ENCODE measurements at regions not wholly inside any gene's neighbourhood (a gene's known extent, or its start where the extent isn't known, plus 50 kb on each side); places are given as distances from the start of the nearest gene placed in this dataset.

DNA sequence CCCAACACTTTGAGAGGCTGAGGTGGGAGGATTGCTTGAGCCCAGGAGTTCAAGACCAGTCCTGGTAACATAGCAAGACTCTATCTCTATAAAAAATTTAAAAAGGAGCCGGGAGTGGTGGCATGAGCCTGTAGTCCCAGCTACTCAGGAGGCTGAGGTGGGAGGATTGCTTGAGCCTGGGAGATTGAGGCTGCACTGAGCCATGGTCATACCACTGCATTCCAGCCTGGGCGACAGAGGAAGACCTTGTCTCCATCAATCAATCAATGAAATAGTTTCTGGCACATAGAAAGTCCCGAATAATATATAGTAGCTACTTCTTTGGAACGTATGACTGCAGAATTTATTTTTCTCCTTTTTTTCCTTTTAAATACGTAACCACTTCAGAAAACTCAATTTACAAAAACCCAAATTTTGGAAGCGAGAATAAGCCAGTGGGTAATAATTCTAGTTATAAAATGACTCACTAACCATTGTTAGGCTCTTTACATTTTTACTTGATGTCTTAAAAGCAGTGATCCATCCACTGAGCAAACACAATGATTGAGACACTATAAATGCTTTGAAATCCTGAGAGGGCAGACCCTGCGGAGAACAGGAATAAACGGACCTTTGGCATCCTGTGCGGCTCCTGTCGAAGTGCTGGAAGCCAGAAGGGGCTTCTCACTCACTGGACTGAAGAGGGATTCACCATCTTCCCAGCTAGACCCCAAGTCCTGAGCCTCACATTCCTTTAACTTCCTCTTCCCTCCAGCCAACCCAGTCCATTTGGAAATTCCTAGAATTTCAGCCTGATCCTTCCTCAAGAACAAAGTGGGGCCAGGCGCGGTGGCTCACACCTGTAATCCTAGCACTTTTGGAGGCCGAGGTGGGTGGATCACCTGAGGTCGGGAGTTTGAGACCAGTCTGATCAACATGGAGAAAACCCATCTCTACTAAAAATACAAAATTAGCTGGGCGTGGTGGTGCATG is 68.4 kb upstream of the MFGE8 start:
- TF ChIP-seq, protein P1, sequence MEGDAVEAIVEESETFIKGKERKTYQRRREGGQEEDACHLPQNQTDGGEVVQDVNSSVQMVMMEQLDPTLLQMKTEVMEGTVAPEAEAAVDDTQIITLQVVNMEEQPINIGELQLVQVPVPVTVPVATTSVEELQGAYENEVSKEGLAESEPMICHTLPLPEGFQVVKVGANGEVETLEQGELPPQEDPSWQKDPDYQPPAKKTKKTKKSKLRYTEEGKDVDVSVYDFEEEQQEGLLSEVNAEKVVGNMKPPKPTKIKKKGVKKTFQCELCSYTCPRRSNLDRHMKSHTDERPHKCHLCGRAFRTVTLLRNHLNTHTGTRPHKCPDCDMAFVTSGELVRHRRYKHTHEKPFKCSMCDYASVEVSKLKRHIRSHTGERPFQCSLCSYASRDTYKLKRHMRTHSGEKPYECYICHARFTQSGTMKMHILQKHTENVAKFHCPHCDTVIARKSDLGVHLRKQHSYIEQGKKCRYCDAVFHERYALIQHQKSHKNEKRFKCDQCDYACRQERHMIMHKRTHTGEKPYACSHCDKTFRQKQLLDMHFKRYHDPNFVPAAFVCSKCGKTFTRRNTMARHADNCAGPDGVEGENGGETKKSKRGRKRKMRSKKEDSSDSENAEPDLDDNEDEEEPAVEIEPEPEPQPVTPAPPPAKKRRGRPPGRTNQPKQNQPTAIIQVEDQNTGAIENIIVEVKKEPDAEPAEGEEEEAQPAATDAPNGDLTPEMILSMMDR (IDR thresholded peaks at IDR 0.05; ENCODE audit: low read length), result no peak
- TF ChIP-seq EZH2 (IDR thresholded peaks at IDR 0.05; ENCODE audit: borderline replicate concordance, low read length), result no peak
